PC-9 (cell line): ENCODE measurements at regions not wholly inside any gene's neighbourhood (a gene's known extent, or its start where the extent isn't known, plus 50 kb on each side); places are given as distances from the start of the nearest gene placed in this dataset.

Experiments used
- BruUV-seq: library from RNA; stranded (reverse); fragments of 400-500 nt; replicated peaks from 2 replicates; lab custom pipeline; 2021; lab: Mats Ljungman, UMichigan
- CTCF ChIA-PET: fragments of 300-600 bp; sonication (Branson Sonifier 250); formaldehyde crosslinking; loops from one replicate; lab custom pipeline; 2022; ENCODE audit warnings: antibody characterized with exemption; lab: Charles Lee
- POLR2A ChIA-PET: fragments of 300-600 bp; sonication (Branson Sonifier 250); formaldehyde crosslinking; loops from one replicate; lab custom pipeline; 2022; ENCODE audit warnings: antibody characterized with exemption; ENCODE audit not compliant: unreplicated experiment; lab: Charles Lee
- DNase-seq, 2 experiments: peaks; one replicate each; pipeline versions ENCODE4 v3.0.0 to v3.0.0-alpha.2; 2015 to 2022; ENCODE audit warnings: mixed read lengths in 1 of 2
- H2AFZ ChIP-seq: fragments of 200-600 bp; sonication (generic); 2 replicates; pipeline ENCODE4 v1.8.1; 2017; ENCODE audit warnings: antibody characterized with exemption
- H3F3A ChIP-seq: fragments of 200-600 bp; sonication (generic); 2 replicates; pipeline ENCODE4 v1.8.1; 2017; ENCODE audit warnings: antibody characterized with exemption, mild to moderate bottlenecking, low read depth; ENCODE audit not compliant: insufficient read depth
- H3K27ac ChIP-seq: fragments of 200-600 bp; sonication (generic); 2 replicates; pipeline ENCODE4 v1.6.1; 2016; ENCODE audit warnings: mixed run types
- H3K27me3 ChIP-seq: fragments of 200-600 bp; sonication (generic); 2 replicates; pipeline ENCODE4 v1.6.1; 2016; ENCODE audit warnings: low read depth, mixed run types; ENCODE audit not compliant: insufficient read depth
- H3K36me3 ChIP-seq: fragments of 200-600 bp; sonication (generic); 2 replicates; pipeline ENCODE4 v1.6.1; 2016; ENCODE audit warnings: low read depth, mixed run types
- H3K4me1 ChIP-seq: fragments of 200-600 bp; sonication (generic); replicated peaks from 2 replicates; pipeline ENCODE4 v1.6.1; 2016; ENCODE audit warnings: mixed run types; ENCODE audit not compliant: insufficient read depth
- H3K4me2 ChIP-seq: fragments of 200-600 bp; sonication (generic); 2 replicates; pipeline ENCODE4 v1.6.1; 2017; ENCODE audit warnings: mixed run types
- H3K4me3 ChIP-seq: fragments of 200-600 bp; sonication (generic); 2 replicates; pipeline ENCODE4 v1.6.1; 2016; ENCODE audit warnings: mixed run types
- H3K79me2 ChIP-seq: fragments of 200-600 bp; sonication (generic); 2 replicates; pipeline ENCODE4 v1.6.1; 2017; ENCODE audit warnings: low read depth, mixed run types
- H3K9me2 ChIP-seq: fragments of 200-600 bp; sonication (generic); 2 replicates; pipeline ENCODE4 v1.8.1; 2017; ENCODE audit warnings: mild to moderate bottlenecking; ENCODE audit not compliant: insufficient read depth
- H3K9me3 ChIP-seq: fragments of 200-600 bp; sonication (generic); 2 replicates; pipeline ENCODE4 v1.8.1; 2016; ENCODE audit warnings: low read depth; ENCODE audit not compliant: insufficient read depth
- H4K20me1 ChIP-seq: fragments of 200-600 bp; sonication (generic); 2 replicates; pipeline ENCODE4 v1.8.1; 2017; ENCODE audit not compliant: insufficient read depth
- CTCF ChIP-seq: fragments of 200-600 bp; sonication (generic); conservative IDR thresholded peaks from 2 replicates; pipeline ENCODE4 v1.6.1; 2017; ENCODE audit warnings: mixed run types, antibody characterized with exemption, mild to moderate bottlenecking, moderate library complexity
- EZH2 ChIP-seq: fragments of 200-600 bp; sonication (generic); IDR thresholded peaks from 2 replicates; pipeline ENCODE4 v1.8.0; 2017; ENCODE audit warnings: antibody characterized with exemption, low read depth
- intact Hi-C: fragments of 100-400 bp; cut with micrococcal nuclease; formaldehyde crosslinking; loops from one replicate; pipeline ENCODE4 v1.10.0; 2022; ENCODE audit not compliant: unreplicated experiment

- Histone ChIP-seq H3K27me3 (peaks cover 25% of the 10 kb centered on the region; the same call in 1 of the 2 replicates), H3K4me3 (no peak overlapping the region), H3K27ac (no peak overlapping the region), H3K4me1 (no peaks in the 10 kb centered on the region), H3K4me2 (no peak overlapping the region), H3K9me3 (no peaks in the 10 kb centered on the region), H3K9me2 (no peaks in the 10 kb centered on the region), H2AFZ (no peak overlapping the region), H3K36me3 (no peaks in the 10 kb centered on the region), H4K20me1 (no peaks in the 10 kb centered on the region), H3F3A (no peaks in the 10 kb centered on the region), H3K79me2 (no peaks in the 10 kb centered on the region)
- CTCF ChIA-PET = no interaction called here
- intact Hi-C loops = no loop called here
- POLR2A ChIA-PET = no interaction called here
- no peak for TF ChIP-seq CTCF
- TF ChIP-seq EZH2 = no peak
- no TSS peak for BruUV-seq
- no peak for DNase-seq
These were observed 182.1 kb downstream of the NPHP4 start for GRCh38 chr1:5810131-5810530.

- no TSS peak for BruUV-seq
- DNase-seq = no peak
- CTCF ChIA-PET = no interaction called here
- Histone ChIP-seq H3K36me3 (no peaks in the 10 kb centered on the region), H3K9me3 (no peaks in the 10 kb centered on the region), H3F3A (no peaks in the 10 kb centered on the region), H3K27ac (no peak overlapping the region), H3K9me2 (no peaks in the 10 kb centered on the region), H4K20me1 (no peaks in the 10 kb centered on the region), H2AFZ (no peak overlapping the region), H3K4me1 (no peaks in the 10 kb centered on the region), H3K4me3 (no peak overlapping the region), H3K27me3 (peaks cover 19% of the 10 kb centered on the region; the same call in 1 of the 2 replicates), H3K4me2 (no peak overlapping the region), H3K79me2 (no peaks in the 10 kb centered on the region)
- POLR2A ChIA-PET = no interaction called here
- TF ChIP-seq CTCF (no peak), EZH2 (no peak)
- intact Hi-C loops = no loop called here
These were observed 182.9 kb downstream of the NPHP4 start for GRCh38 chr1:5809207-5809788.

GRCh38 chr1:5803851-5804250 is 188.4 kb downstream of the NPHP4 start:
- Histone ChIP-seq H3K27me3 (peaks cover 18% of the 10 kb centered on the region), H3K36me3 (no peaks in the 10 kb centered on the region), H3K4me3 (no peak overlapping the region), H3K4me1 (no peaks in the 10 kb centered on the region), H3K27ac (no peak overlapping the region), H2AFZ (no peak overlapping the region), H3F3A (no peaks in the 10 kb centered on the region), H3K9me2 (no peaks in the 10 kb centered on the region), H3K9me3 (no peaks in the 10 kb centered on the region), H4K20me1 (no peaks in the 10 kb centered on the region), H3K4me2 (no peak overlapping the region), H3K79me2 (no peaks in the 10 kb centered on the region)
- ChIA-PET POLR2A (no interaction called here), CTCF (no interaction called here)
- DNase-seq = no peak
- BruUV-seq = no TSS peak
- TF ChIP-seq CTCF (no peak), EZH2 (no peak)
- intact Hi-C loops = no loop called here
